ENCODE measurements at regions not wholly inside any gene's neighbourhood (a gene's known extent, or its start where the extent isn't known, plus 50 kb on each side); places are given as distances from the start of the nearest gene placed in this dataset.

DNA sequence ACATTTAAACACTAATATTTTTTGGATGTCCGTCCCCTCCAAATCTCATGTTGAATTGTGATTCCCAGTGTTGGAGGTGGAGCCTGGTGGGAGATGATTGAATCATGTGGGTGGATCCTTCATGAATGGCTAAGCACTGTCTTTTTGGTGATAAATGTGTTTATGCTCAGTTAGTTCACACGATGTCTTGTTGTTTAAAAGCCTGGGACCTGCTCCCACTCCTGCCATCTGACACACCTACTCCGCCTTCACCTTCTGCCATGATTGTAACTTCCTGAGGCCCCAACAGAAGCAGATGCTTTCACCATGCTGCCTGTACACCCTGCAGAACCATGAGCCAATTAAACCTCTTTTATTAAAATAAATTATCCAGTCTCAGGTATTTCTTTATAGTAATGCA, 114.7 kb downstream of the TNFAIP3 start:
- TF ChIP-seq, protein P1, sequence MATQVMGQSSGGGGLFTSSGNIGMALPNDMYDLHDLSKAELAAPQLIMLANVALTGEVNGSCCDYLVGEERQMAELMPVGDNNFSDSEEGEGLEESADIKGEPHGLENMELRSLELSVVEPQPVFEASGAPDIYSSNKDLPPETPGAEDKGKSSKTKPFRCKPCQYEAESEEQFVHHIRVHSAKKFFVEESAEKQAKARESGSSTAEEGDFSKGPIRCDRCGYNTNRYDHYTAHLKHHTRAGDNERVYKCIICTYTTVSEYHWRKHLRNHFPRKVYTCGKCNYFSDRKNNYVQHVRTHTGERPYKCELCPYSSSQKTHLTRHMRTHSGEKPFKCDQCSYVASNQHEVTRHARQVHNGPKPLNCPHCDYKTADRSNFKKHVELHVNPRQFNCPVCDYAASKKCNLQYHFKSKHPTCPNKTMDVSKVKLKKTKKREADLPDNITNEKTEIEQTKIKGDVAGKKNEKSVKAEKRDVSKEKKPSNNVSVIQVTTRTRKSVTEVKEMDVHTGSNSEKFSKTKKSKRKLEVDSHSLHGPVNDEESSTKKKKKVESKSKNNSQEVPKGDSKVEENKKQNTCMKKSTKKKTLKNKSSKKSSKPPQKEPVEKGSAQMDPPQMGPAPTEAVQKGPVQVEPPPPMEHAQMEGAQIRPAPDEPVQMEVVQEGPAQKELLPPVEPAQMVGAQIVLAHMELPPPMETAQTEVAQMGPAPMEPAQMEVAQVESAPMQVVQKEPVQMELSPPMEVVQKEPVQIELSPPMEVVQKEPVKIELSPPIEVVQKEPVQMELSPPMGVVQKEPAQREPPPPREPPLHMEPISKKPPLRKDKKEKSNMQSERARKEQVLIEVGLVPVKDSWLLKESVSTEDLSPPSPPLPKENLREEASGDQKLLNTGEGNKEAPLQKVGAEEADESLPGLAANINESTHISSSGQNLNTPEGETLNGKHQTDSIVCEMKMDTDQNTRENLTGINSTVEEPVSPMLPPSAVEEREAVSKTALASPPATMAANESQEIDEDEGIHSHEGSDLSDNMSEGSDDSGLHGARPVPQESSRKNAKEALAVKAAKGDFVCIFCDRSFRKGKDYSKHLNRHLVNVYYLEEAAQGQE (IDR thresholded peaks at IDR 0.05; ENCODE audit: unreplicated experiment): no peak
- TF ChIP-seq POLR2AphosphoS5 (IDR thresholded peaks at IDR 0.05; ENCODE audit: low read depth) (no peak), STAT1 (IDR thresholded peaks at IDR 0.05; ENCODE audit: unreplicated experiment) (no peak), EZH2phosphoT487 (IDR thresholded peaks at IDR 0.05; ENCODE audit: unreplicated experiment) (no peak), CREB1 (CRISPR knock-in tag; IDR thresholded peaks at IDR 0.05; ENCODE audit: low read depth) (no peak), EZH2 (IDR thresholded peaks at IDR 0.05; ENCODE audit: low read depth, unreplicated experiment) (no peak), ZNF114 (CRISPR knock-in tag; IDR thresholded peaks at IDR 0.05) (no peak), JUNB (IDR thresholded peaks at IDR 0.05; ENCODE audit: unreplicated experiment) (no peak), ZNF331 (CRISPR knock-in tag; IDR thresholded peaks at IDR 0.05; ENCODE audit: low read depth) (no peak), NANOG (IDR thresholded peaks at IDR 0.05; ENCODE audit: borderline replicate concordance) (no peak)
- TF ChIP-seq, protein P2, sequence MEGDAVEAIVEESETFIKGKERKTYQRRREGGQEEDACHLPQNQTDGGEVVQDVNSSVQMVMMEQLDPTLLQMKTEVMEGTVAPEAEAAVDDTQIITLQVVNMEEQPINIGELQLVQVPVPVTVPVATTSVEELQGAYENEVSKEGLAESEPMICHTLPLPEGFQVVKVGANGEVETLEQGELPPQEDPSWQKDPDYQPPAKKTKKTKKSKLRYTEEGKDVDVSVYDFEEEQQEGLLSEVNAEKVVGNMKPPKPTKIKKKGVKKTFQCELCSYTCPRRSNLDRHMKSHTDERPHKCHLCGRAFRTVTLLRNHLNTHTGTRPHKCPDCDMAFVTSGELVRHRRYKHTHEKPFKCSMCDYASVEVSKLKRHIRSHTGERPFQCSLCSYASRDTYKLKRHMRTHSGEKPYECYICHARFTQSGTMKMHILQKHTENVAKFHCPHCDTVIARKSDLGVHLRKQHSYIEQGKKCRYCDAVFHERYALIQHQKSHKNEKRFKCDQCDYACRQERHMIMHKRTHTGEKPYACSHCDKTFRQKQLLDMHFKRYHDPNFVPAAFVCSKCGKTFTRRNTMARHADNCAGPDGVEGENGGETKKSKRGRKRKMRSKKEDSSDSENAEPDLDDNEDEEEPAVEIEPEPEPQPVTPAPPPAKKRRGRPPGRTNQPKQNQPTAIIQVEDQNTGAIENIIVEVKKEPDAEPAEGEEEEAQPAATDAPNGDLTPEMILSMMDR (conservative IDR thresholded peaks at IDR 0.05; ENCODE audit: low read depth in 2 of 2): no peak
- TF ChIP-seq, protein P3, sequence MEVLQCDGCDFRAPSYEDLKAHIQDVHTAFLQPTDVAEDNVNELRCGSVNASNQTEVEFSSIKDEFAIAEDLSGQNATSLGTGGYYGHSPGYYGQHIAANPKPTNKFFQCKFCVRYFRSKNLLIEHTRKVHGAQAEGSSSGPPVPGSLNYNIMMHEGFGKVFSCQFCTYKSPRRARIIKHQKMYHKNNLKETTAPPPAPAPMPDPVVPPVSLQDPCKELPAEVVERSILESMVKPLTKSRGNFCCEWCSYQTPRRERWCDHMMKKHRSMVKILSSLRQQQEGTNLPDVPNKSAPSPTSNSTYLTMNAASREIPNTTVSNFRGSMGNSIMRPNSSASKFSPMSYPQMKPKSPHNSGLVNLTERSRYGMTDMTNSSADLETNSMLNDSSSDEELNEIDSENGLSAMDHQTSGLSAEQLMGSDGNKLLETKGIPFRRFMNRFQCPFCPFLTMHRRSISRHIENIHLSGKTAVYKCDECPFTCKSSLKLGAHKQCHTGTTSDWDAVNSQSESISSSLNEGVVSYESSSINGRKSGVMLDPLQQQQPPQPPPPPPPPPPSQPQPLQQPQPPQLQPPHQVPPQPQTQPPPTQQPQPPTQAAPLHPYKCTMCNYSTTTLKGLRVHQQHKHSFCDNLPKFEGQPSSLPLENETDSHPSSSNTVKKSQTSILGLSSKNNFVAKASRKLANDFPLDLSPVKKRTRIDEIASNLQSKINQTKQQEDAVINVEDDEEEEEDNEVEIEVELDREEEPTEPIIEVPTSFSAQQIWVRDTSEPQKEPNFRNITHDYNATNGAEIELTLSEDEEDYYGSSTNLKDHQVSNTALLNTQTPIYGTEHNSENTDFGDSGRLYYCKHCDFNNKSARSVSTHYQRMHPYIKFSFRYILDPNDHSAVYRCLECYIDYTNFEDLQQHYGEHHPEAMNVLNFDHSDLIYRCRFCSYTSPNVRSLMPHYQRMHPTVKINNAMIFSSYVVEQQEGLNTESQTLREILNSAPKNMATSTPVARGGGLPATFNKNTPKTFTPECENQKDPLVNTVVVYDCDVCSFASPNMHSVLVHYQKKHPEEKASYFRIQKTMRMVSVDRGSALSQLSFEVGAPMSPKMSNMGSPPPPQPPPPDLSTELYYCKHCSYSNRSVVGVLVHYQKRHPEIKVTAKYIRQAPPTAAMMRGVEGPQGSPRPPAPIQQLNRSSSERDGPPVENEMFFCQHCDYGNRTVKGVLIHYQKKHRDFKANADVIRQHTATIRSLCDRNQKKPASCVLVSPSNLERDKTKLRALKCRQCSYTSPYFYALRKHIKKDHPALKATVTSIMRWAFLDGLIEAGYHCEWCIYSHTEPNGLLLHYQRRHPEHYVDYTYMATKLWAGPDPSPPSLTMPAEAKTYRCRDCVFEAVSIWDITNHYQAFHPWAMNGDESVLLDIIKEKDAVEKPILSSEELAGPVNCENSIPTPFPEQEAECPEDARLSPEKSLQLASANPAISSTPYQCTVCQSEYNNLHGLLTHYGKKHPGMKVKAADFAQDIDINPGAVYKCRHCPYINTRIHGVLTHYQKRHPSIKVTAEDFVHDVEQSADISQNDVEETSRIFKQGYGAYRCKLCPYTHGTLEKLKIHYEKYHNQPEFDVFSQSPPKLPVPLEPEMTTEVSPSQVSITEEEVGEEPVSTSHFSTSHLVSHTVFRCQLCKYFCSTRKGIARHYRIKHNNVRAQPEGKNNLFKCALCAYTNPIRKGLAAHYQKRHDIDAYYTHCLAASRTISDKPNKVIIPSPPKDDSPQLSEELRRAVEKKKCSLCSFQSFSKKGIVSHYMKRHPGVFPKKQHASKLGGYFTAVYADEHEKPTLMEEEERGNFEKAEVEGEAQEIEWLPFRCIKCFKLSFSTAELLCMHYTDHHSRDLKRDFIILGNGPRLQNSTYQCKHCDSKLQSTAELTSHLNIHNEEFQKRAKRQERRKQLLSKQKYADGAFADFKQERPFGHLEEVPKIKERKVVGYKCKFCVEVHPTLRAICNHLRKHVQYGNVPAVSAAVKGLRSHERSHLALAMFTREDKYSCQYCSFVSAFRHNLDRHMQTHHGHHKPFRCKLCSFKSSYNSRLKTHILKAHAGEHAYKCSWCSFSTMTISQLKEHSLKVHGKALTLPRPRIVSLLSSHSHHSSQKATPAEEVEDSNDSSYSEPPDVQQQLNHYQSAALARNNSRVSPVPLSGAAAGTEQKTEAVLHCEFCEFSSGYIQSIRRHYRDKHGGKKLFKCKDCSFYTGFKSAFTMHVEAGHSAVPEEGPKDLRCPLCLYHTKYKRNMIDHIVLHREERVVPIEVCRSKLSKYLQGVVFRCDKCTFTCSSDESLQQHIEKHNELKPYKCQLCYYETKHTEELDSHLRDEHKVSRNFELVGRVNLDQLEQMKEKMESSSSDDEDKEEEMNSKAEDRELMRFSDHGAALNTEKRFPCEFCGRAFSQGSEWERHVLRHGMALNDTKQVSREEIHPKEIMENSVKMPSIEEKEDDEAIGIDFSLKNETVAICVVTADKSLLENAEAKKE (CRISPR knock-in tag; IDR thresholded peaks at IDR 0.05): no peak
- TF ChIP-seq, protein P4, sequence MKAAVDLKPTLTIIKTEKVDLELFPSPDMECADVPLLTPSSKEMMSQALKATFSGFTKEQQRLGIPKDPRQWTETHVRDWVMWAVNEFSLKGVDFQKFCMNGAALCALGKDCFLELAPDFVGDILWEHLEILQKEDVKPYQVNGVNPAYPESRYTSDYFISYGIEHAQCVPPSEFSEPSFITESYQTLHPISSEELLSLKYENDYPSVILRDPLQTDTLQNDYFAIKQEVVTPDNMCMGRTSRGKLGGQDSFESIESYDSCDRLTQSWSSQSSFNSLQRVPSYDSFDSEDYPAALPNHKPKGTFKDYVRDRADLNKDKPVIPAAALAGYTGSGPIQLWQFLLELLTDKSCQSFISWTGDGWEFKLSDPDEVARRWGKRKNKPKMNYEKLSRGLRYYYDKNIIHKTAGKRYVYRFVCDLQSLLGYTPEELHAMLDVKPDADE (IDR thresholded peaks at IDR 0.05): no peak
